Fibroblast of mammary gland (primary cell): ENCODE measurements at regions not wholly inside any gene's neighbourhood (a gene's known extent, or its start where the extent isn't known, plus 50 kb on each side); places are given as distances from the start of the nearest gene placed in this dataset.

ENCODE experiments used
- DNase-seq: peaks from one replicate; pipeline ENCODE4 v3.0.0-alpha.2; 2010; ENCODE audit warnings: low read depth
- H3K4me3 ChIP-seq: 2 replicates; pipeline ENCODE4 v1.5.1; 2011; ENCODE audit warnings: low read depth, mild to moderate bottlenecking, low read length, moderate library complexity; ENCODE audit not compliant: control insufficient read depth
- CTCF ChIP-seq: conservative IDR thresholded peaks from 2 replicates; pipeline ENCODE4 v1.5.1; 2011; ENCODE audit warnings: low read depth, low read length, inconsistent platforms; ENCODE audit not compliant: control insufficient read depth, insufficient read depth

- H3K4me3 ChIP-seq = no peak overlapping the region
- DNase-seq = no peak
- no peak for TF ChIP-seq CTCF
Observed at GRCh38 chr5:116738239-116738614, 163.6 kb upstream of the SEMA6A start.

- no peak for DNase-seq
- no peak overlapping the region for H3K4me3 ChIP-seq
- TF ChIP-seq CTCF = no peak
Observed at GRCh38 chr5:116736671-116737070, 162.0 kb upstream of the SEMA6A start.

- no peak for TF ChIP-seq CTCF
- no peak for DNase-seq
- H3K4me3 ChIP-seq = no peak overlapping the region
Observed at GRCh38 chr5:116733991-116734975, 159.7 kb upstream of the SEMA6A start.

GRCh38 chr5:116732591-116732990, 158.0 kb upstream of the SEMA6A start:
- no peak for TF ChIP-seq CTCF
- no peak for DNase-seq
- no peak overlapping the region for H3K4me3 ChIP-seq

GRCh38 chr5:116731432-116731831, 156.8 kb upstream of the SEMA6A start:
- H3K4me3 ChIP-seq = no peak overlapping the region
- DNase-seq = no peak
- TF ChIP-seq CTCF = no peak

- DNase-seq = no peak
- H3K4me3 ChIP-seq = no peak overlapping the region
- TF ChIP-seq CTCF = no peak
Observed at GRCh38 chr5:116730706-116731105, 156.1 kb upstream of the SEMA6A start.

- no peak for TF ChIP-seq CTCF
- no peak overlapping the region for H3K4me3 ChIP-seq
Observed at GRCh38 chr5:116730185-116730584, 155.6 kb upstream of the SEMA6A start.

More at GRCh38 chr5:116730185-116730584, 155.6 kb upstream of the SEMA6A start:
- no peak for DNase-seq
